GM19238 (cell line): ENCODE measurements at regions not wholly inside any gene's neighbourhood (a gene's known extent, or its start where the extent isn't known, plus 50 kb on each side); places are given as distances from the start of the nearest gene placed in this dataset.

Source experiments
- DNase-seq: peaks from one replicate; pipeline ENCODE4 v3.0.0; 2011; ENCODE audit warnings: low spot score; ENCODE audit not compliant: insufficient read length

- DNase-seq = no peak
Measured at GRCh38 chr10:22766693-22767092, 52.3 kb upstream of the PIP4K2A start.

- peak; percentile 5 for DNase-seq
Measured at GRCh38 chr10:22765660-22766547, 51.5 kb upstream of the PIP4K2A start.

GRCh38 chr10:22764639-22765038 is 50.3 kb upstream of the PIP4K2A start:
- no peak for DNase-seq
